GM19463 (cell line): ENCODE measurements at regions not wholly inside any gene's neighbourhood (a gene's known extent, or its start where the extent isn't known, plus 50 kb on each side); places are given as distances from the start of the nearest gene placed in this dataset.

Experiments used
- ATAC-seq: cut with Tn5 transposase; IDR thresholded peaks from one replicate; pipeline ENCODE4 v1.9.1; 2021; ENCODE audit warnings: mild to moderate bottlenecking, moderate library complexity; ENCODE audit not compliant: unreplicated experiment

GRCh38 chr1:65090406-65090805 lies 57.6 kb upstream of the AK4 start:
- no peak for ATAC-seq

DNA sequence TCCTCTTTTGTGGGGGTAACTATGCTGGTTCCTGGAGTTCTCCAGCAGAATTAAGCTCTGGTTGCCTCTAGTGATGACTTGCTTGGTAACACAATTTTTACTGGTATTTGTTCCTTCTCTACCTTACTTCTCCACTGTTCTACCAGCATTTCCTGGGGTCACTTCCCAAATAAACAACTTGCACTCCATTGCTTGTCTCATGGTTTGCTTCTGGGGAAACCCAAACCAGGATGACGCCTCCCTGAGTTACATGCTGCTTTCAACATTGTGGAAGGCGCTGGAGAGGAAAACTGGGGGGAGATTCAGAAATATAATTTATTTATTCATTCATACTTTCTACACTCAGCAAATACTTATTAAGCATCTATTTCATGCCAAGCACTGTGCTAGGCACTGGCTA lies 55.3 kb upstream of the AK4 start:
- no peak for ATAC-seq

DNA sequence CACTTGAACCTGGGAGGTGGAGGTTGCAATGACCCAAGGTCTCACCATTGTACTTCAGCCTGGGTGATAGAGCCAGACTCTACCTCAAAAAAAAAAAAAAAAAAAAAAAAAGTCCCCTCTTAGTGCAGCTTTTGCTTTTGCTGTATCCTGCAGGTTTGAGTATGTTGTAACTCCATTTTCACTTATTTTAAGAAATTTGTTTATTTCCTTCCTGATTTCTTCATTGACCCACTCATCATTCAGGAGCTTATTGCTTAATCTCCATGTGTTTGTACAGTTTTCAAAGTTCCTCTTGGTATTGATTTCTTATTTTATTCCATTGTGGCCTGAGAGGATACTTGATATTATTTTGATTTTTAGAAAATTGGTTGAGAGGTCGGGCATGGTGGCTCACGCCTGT lies 50.9 kb upstream of the AK4 start:
- no peak for ATAC-seq
